Liver (tissue), 8 donors: ENCODE measurements at regions not wholly inside any gene's neighbourhood (a gene's known extent, or its start where the extent isn't known, plus 50 kb on each side); places are given as distances from the start of the nearest gene placed in this dataset.

ENCODE experiments used
- DNase-seq: peaks from one replicate; pipeline ENCODE4 v3.0.0-alpha.2; 2017; ENCODE audit warnings: low spot score
- H3K27ac ChIP-seq, 2 donors: one replicate each; pipeline ENCODE4 v1.7.0; 2013; ENCODE audit warnings: inconsistent platforms in 2 of 2, low read length in 2 of 2, control low read depth in 1 of 2, low read depth in 1 of 2, mild to moderate bottlenecking in 1 of 2
- H3K27me3 ChIP-seq, 4 donors: one replicate each; pipeline versions ENCODE4 v1.6.1 to v1.7.0; 2013; ENCODE audit warnings: low read length in 3 of 4, inconsistent platforms in 1 of 4, mild to moderate bottlenecking in 1 of 4, moderate library complexity in 1 of 4; ENCODE audit not compliant: control insufficient read depth in 4 of 4, insufficient read depth in 4 of 4
- H3K36me3 ChIP-seq, 4 donors: one replicate each; pipeline versions ENCODE4 v1.6.1 to v1.7.0; 2013; ENCODE audit warnings: low read length in 3 of 4, mild to moderate bottlenecking in 3 of 4, low read depth in 1 of 4, moderate library complexity in 1 of 4; ENCODE audit not compliant: control insufficient read depth in 4 of 4, insufficient read depth in 3 of 4
- H3K4me1 ChIP-seq, 4 donors: one replicate each; pipeline versions ENCODE4 v1.6.1 to v1.7.0; 2013; ENCODE audit warnings: low read length in 3 of 4, mild to moderate bottlenecking in 3 of 4, moderate library complexity in 1 of 4; ENCODE audit not compliant: control insufficient read depth in 4 of 4, insufficient read depth in 4 of 4
- H3K4me3 ChIP-seq, 3 donors: one replicate each; pipeline versions ENCODE4 v1.6.1 to v1.7.0; 2013; ENCODE audit warnings: low read length in 3 of 3, control low read depth in 1 of 3, low read depth in 1 of 3, mild to moderate bottlenecking in 1 of 3
- H3K9ac ChIP-seq, 2 donors: one replicate each; pipeline ENCODE4 v1.7.0; 2013; ENCODE audit warnings: low read length in 2 of 2, mild to moderate bottlenecking in 2 of 2, moderate library complexity in 2 of 2, control low read depth in 1 of 2, low read depth in 1 of 2
- H3K9me3 ChIP-seq, 4 donors: one replicate each; pipeline versions ENCODE4 v1.6.1 to v1.7.0; 2013; ENCODE audit warnings: low read length in 3 of 4; ENCODE audit not compliant: control insufficient read depth in 4 of 4
- FOXA1 ChIP-seq: IDR thresholded peaks from 2 replicates; pipeline ENCODE4 v1.6.1; 2016; ENCODE audit warnings: antibody characterized with exemption
- FOXA2 ChIP-seq: IDR thresholded peaks from 2 replicates; pipeline ENCODE4 v1.6.1; 2016; ENCODE audit warnings: antibody characterized with exemption
- HNF4A ChIP-seq, 2 donors: conservative IDR thresholded peaks; 2 replicates each; pipeline ENCODE4 v1.6.1; 2016; ENCODE audit warnings: antibody characterized with exemption in 2 of 2, mild to moderate bottlenecking in 2 of 2
- HNF4G ChIP-seq: IDR thresholded peaks from 2 replicates; pipeline ENCODE4 v1.6.1; 2016; ENCODE audit warnings: antibody characterized with exemption
- JUND ChIP-seq, 2 donors: IDR thresholded peaks; 2 replicates each; pipeline ENCODE4 v1.6.1; 2016; ENCODE audit warnings: antibody characterized with exemption in 2 of 2
- MAX ChIP-seq: IDR thresholded peaks from 2 replicates; pipeline ENCODE4 v1.6.1; 2016; ENCODE audit warnings: antibody characterized with exemption
- NR2F2 ChIP-seq: IDR thresholded peaks from 2 replicates; pipeline ENCODE4 v1.6.1; 2016; ENCODE audit warnings: antibody characterized with exemption
- RAD21 ChIP-seq, 2 donors: IDR thresholded peaks; 2 replicates each; pipeline ENCODE4 v1.6.1; 2016; ENCODE audit warnings: antibody characterized with exemption in 2 of 2, mild to moderate bottlenecking in 2 of 2
- REST ChIP-seq: IDR thresholded peaks from 2 replicates; pipeline ENCODE4 v1.6.1; 2016; ENCODE audit warnings: antibody characterized with exemption, mild to moderate bottlenecking
- RXRA ChIP-seq, 2 donors: IDR thresholded peaks; 2 replicates each; pipeline ENCODE4 v1.6.1; 2017 to 2018; ENCODE audit warnings: antibody characterized with exemption in 2 of 2, mild to moderate bottlenecking in 1 of 2
- SP1 ChIP-seq: IDR thresholded peaks from 2 replicates; pipeline ENCODE4 v1.6.1; 2018; ENCODE audit warnings: antibody characterized with exemption, mild to moderate bottlenecking
- TAF1 ChIP-seq: conservative IDR thresholded peaks from 2 replicates; pipeline ENCODE4 v1.6.1; 2016; ENCODE audit warnings: antibody characterized with exemption, mild to moderate bottlenecking
- YY1 ChIP-seq: IDR thresholded peaks from 2 replicates; pipeline ENCODE4 v1.6.1; 2016; ENCODE audit warnings: antibody characterized with exemption, mild to moderate bottlenecking
- ZBTB33 ChIP-seq: IDR thresholded peaks from 2 replicates; pipeline ENCODE4 v1.6.1; 2016; ENCODE audit warnings: antibody characterized with exemption
- WGBS: extraction: QIAGEN DNeasy Blood & Tissue Kit; methylation state at CpG from one replicate; pipeline ENCODE4 v1.1.7; 2013; 5-methylcytosine and 5-hydroxymethylcytosine counted together
- TF ChIP-seq, protein P1 (sequence below): IDR thresholded peaks from 2 replicates; pipeline ENCODE4 v1.6.1; 2016; ENCODE audit warnings: antibody characterized with exemption
- TF ChIP-seq, protein P2 (sequence below): fragments of 150-350 bp; IDR thresholded peaks from 2 replicates; pipeline ENCODE4 v1.5.1; 2017; ENCODE audit warnings: improper control_type of control experiment, low read depth, low read length; ENCODE audit not compliant: missing input control
- donor health status: healthy.
- donor health status: healthy.
- donor health status: healthy.
- donor health status: healthy.
- donor health status: healthy.

DNA sequence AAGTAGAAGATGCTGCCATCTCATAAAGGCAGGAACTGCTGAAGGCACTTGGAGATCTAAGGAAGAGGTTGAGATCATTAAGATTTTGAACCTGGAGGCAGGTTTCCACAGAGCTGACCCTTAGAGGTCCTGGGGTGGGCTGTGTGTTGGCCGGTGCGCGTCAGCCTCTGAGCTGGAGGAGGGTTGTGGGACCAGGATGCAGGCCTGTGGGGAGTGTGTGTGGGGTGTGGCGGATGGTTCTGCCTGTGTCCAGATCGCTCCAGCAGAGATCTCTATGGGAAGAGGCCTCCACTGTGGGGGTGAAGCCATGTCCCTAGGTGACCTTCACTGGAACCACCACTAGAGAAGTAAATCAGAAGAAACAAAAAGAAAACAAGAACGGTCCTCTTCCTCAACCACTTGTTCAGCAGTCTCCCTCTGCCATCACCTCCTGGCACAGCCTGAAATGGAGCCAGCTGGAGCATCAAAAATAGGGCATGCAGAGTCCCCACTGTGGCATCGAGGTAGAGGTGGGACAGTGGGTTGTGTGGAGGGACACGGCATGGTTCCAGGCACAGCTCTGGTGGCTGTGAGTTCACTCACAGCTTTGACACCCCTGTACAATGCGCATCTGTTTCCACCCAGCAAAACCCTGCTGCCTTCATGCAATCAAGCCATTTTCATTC is 453.8 kb downstream of the TCERG1L start:
- Histone ChIP-seq H3K36me3 (no peaks in the 10 kb centered on the region), H3K4me3 (no peak overlapping the region), H3K9me3 (peaks cover 2 to 26% (median 18%) of the 10 kb centered on the region in 4 donors), H3K4me1 (no peaks in the 10 kb centered on the region), H3K9ac (no peak overlapping the region), H3K27me3 (no peaks in the 10 kb centered on the region), H3K27ac (no peak overlapping the region)
- no peak for DNase-seq
- WGBS: 79% methylated on average over 9 of the region's 9 CpGs
- TF ChIP-seq ZBTB33: no peak
- no peak for TF ChIP-seq NR2F2
- TF ChIP-seq YY1: no peak
- no peak for TF ChIP-seq RAD21 (IDR thresholded peaks at IDR 0.05)

- no peak overlapping the region for H3K9ac ChIP-seq
- no peaks in the 10 kb centered on the region for H3K4me1 ChIP-seq
- H3K36me3 ChIP-seq: no peaks in the 10 kb centered on the region
- H3K27ac ChIP-seq: no peak overlapping the region
- TF ChIP-seq MAX: no peak
- TF ChIP-seq RAD21 (IDR thresholded peaks at IDR 0.05): no peak
- no peak for TF ChIP-seq RXRA (IDR thresholded peaks at IDR 0.05)
- TF ChIP-seq, protein P1, sequence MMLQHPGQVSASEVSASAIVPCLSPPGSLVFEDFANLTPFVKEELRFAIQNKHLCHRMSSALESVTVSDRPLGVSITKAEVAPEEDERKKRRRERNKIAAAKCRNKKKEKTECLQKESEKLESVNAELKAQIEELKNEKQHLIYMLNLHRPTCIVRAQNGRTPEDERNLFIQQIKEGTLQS: no peak
- no peak for TF ChIP-seq SP1
- no peak for TF ChIP-seq YY1
- no peak for TF ChIP-seq JUND (IDR thresholded peaks at IDR 0.05)
- TF ChIP-seq HNF4A (conservative IDR thresholded peaks at IDR 0.05): no peak
- TF ChIP-seq FOXA2: no peak
- no peak for TF ChIP-seq HNF4G
- TF ChIP-seq REST: no peak
- no peak for TF ChIP-seq FOXA1
- no peak for TF ChIP-seq ZBTB33
- TF ChIP-seq, protein P2, sequence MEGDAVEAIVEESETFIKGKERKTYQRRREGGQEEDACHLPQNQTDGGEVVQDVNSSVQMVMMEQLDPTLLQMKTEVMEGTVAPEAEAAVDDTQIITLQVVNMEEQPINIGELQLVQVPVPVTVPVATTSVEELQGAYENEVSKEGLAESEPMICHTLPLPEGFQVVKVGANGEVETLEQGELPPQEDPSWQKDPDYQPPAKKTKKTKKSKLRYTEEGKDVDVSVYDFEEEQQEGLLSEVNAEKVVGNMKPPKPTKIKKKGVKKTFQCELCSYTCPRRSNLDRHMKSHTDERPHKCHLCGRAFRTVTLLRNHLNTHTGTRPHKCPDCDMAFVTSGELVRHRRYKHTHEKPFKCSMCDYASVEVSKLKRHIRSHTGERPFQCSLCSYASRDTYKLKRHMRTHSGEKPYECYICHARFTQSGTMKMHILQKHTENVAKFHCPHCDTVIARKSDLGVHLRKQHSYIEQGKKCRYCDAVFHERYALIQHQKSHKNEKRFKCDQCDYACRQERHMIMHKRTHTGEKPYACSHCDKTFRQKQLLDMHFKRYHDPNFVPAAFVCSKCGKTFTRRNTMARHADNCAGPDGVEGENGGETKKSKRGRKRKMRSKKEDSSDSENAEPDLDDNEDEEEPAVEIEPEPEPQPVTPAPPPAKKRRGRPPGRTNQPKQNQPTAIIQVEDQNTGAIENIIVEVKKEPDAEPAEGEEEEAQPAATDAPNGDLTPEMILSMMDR: no peak
- TF ChIP-seq TAF1: no peak
- no peaks in the 10 kb centered on the region for H3K27me3 ChIP-seq
- H3K4me3 ChIP-seq: no peak overlapping the region
- WGBS: 58% methylated on average over 2 of the region's 2 CpGs
- H3K9me3 ChIP-seq: peaks cover 2 to 19% (median 14%) of the 10 kb centered on the region in 4 donors
- DNase-seq: no peak
Observed at GRCh38 chr10:130858626-130859025, 452.9 kb downstream of the TCERG1L start.
